H1 (cell line): ENCODE measurements at regions not wholly inside any gene's neighbourhood (a gene's known extent, or its start where the extent isn't known, plus 50 kb on each side); places are given as distances from the start of the nearest gene placed in this dataset.

ENCODE experiments used
- GABPA ChIP-seq: IDR thresholded peaks from 2 replicates; pipeline ENCODE4 v1.6.1; 2011; ENCODE audit warnings: mild to moderate bottlenecking, low read length, moderate library complexity, borderline replicate concordance; ENCODE audit not compliant: insufficient read depth
- MAX ChIP-seq: IDR thresholded peaks from 2 replicates; pipeline ENCODE4 v1.6.1; 2012; ENCODE audit warnings: inconsistent platforms
- POLR2A ChIP-seq, 2 experiments: IDR thresholded peaks; 1 replicate in 1 of 2; 2 replicates in 1 of 2; pipeline ENCODE4 v1.6.1; 2011; ENCODE audit warnings: low read depth in 2 of 2, low read length in 2 of 2, mild to moderate bottlenecking in 2 of 2; ENCODE audit errors: control extremely low read depth in 1 of 2
- SAP30 ChIP-seq: fragments of 300-600 bp; sonication (generic); IDR thresholded peaks from 2 replicates; pipeline ENCODE4 v1.7.1; 2012; ENCODE audit warnings: low read length, moderate library complexity, mild to moderate bottlenecking, inconsistent platforms; ENCODE audit not compliant: insufficient read depth, insufficient replicate concordance
- YY1 ChIP-seq: IDR thresholded peaks from 2 replicates; pipeline ENCODE4 v1.6.1; 2011; ENCODE audit warnings: low read depth, mild to moderate bottlenecking, low read length

DNA sequence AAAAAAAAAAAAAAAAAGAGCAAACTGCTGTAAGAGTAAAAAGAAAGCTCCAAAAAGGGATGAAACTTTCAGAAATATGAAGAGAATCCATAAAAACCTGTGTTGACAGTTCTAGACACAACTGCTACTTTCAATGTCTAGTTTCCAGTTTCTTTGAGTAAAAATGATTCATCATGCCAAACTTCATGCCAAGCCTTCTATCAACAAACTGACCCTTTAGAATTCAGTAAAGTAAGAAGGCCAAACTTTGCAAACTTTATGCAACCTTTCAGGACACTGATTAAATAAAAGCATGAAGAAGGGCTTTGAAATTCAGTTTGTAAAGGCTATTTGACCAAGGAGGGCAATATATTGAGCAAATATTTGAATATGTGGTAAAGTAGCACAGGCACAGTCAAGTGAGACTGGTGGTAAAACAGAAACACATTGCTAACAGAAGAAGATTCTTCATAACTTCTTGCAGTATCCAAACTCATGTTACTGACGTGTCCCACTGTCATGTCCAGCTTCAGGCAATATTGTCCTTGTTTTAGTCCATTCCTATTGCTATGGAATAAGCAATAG, 56.3 kb upstream of the CFAP20DC start:
- no peak for TF ChIP-seq POLR2A (IDR thresholded peaks at IDR 0.05; ENCODE audit: control extremely low read depth in 1 of 2, low read depth in 2 of 2, low read length in 2 of 2)
- TF ChIP-seq YY1, result no peak
- TF ChIP-seq GABPA, result no peak
- TF ChIP-seq MAX, result no peak
- no peak for TF ChIP-seq SAP30
